Endothelial cell of umbilical vein (primary cell): ENCODE measurements at regions not wholly inside any gene's neighbourhood (a gene's known extent, or its start where the extent isn't known, plus 50 kb on each side); places are given as distances from the start of the nearest gene placed in this dataset.

Experiments
- EZH2 ChIP-seq: IDR thresholded peaks from 2 replicates; pipeline ENCODE4 v1.6.1; 2012; ENCODE audit warnings: borderline replicate concordance, low read depth, mild to moderate bottlenecking, moderate library complexity, low read length, inconsistent platforms; ENCODE audit not compliant: severe bottlenecking
- JUN ChIP-seq: IDR thresholded peaks from 2 replicates; pipeline ENCODE4 v1.6.1; 2011; ENCODE audit warnings: borderline replicate concordance, low read depth; ENCODE audit not compliant: insufficient read length, insufficient read depth
- MYC ChIP-seq: IDR thresholded peaks from one replicate; pipeline ENCODE4 v1.6.1; 2011; ENCODE audit warnings: mild to moderate bottlenecking, low read depth, low read length
- POLR2A ChIP-seq: IDR thresholded peaks from 2 replicates; pipeline ENCODE4 v1.6.1; 2012; ENCODE audit warnings: low read depth, mild to moderate bottlenecking, control low read depth, low read length
- POLR2AphosphoS5 ChIP-seq: IDR thresholded peaks from 2 replicates; pipeline ENCODE4 v1.6.1; 2012; ENCODE audit warnings: low read depth, mild to moderate bottlenecking, control low read depth, low read length, moderate library complexity; ENCODE audit not compliant: insufficient read depth
- TF ChIP-seq, protein P1 (sequence below), 2 donors: IDR thresholded peaks; 1 replicate in 1 of 2; 2 replicates in 1 of 2; pipeline ENCODE4 v1.5.1; 2011; ENCODE audit warnings: low read length in 2 of 2, mild to moderate bottlenecking in 2 of 2, moderate library complexity in 2 of 2, control low read depth in 1 of 2, inconsistent platforms in 1 of 2, low read depth in 1 of 2; ENCODE audit not compliant: insufficient read depth in 1 of 2; ENCODE audit errors: extremely low read depth in 1 of 2
- TF ChIP-seq, protein P2 (sequence below): IDR thresholded peaks from 2 replicates; pipeline ENCODE4 v1.6.1; 2011; ENCODE audit not compliant: insufficient read depth, insufficient read length

DNA sequence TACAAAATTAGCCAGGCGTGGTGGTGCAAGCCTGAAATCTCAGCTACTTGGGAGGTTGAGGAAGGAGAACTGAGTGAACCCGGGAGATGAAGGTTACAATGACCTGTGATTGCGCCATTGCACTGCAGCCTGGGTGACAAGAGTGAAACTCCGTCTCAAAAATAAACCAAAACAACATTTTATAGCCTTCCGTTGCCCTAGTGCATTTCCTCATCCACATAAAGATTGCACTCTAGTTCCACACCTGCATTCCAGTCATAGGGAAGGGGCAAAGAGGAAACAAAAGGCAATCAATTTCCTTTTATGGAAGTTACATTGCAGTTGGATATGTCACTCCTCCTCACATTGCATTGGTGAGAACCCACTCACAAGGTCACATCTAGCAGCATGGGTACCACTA, 182.7 kb upstream of the ARG1 start:
- TF ChIP-seq, protein P1, sequence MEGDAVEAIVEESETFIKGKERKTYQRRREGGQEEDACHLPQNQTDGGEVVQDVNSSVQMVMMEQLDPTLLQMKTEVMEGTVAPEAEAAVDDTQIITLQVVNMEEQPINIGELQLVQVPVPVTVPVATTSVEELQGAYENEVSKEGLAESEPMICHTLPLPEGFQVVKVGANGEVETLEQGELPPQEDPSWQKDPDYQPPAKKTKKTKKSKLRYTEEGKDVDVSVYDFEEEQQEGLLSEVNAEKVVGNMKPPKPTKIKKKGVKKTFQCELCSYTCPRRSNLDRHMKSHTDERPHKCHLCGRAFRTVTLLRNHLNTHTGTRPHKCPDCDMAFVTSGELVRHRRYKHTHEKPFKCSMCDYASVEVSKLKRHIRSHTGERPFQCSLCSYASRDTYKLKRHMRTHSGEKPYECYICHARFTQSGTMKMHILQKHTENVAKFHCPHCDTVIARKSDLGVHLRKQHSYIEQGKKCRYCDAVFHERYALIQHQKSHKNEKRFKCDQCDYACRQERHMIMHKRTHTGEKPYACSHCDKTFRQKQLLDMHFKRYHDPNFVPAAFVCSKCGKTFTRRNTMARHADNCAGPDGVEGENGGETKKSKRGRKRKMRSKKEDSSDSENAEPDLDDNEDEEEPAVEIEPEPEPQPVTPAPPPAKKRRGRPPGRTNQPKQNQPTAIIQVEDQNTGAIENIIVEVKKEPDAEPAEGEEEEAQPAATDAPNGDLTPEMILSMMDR (IDR thresholded peaks at IDR 0.05; ENCODE audit: extremely low read depth in 1 of 2, insufficient read depth in 1 of 2, low read depth in 1 of 2, low read length in 2 of 2) = no peak
- TF ChIP-seq, protein P2, sequence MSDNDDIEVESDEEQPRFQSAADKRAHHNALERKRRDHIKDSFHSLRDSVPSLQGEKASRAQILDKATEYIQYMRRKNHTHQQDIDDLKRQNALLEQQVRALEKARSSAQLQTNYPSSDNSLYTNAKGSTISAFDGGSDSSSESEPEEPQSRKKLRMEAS = no peak
- TF ChIP-seq EZH2 (no peak), POLR2A (no peak), JUN (no peak), MYC (no peak), POLR2AphosphoS5 (no peak)
